ENCODE measurements at regions not wholly inside any gene's neighbourhood (a gene's known extent, or its start where the extent isn't known, plus 50 kb on each side); places are given as distances from the start of the nearest gene placed in this dataset.
"Not testable (repeated sequence)": the region's sequence is repeated elsewhere in the genome, so short reads cannot be mapped to it uniquely, and the experiment has no call there.

DNA sequence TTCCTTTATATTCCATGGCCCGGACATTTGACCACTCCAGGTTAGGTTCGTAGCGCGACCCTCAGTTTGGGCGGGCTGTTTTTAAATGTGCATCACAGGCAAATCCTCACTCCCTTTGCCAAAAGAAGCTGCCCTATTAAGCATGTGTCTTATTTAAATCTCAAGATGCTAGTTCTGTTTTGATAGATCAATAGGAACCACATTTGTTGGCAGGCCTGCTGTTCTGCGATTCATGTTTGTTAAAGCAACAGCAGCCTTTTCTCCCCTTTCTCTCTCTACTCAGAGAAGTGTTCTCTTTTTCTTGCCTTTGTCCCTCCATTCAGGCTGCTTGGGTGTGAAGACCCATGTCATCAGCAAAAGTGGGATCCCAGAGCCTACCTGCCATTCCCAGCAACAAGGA lies 212.0 kb upstream of the SSTR4 start:
- no peak for DNase-seq

DNA sequence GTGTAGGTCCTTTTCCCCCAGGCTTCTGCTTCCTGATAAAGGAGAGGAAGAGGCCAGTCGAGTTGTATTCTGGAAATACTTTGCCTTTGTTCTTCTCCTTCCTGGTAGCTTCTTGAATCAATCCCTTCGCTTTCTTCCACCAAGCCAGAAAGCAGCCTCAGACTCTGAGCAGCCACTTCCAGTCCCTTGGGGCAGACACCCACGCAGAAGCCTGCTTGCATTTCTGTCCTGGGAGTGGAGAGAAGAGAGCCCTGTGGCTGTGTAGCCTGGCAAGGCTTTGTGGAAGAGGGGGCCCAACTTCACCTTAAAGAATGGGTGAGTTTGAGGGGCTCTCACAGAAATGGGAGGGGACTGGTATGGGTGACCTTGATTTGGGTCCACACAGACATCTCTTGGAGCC lies 211.0 kb upstream of the SSTR4 start:
- no peak for DNase-seq

DNA sequence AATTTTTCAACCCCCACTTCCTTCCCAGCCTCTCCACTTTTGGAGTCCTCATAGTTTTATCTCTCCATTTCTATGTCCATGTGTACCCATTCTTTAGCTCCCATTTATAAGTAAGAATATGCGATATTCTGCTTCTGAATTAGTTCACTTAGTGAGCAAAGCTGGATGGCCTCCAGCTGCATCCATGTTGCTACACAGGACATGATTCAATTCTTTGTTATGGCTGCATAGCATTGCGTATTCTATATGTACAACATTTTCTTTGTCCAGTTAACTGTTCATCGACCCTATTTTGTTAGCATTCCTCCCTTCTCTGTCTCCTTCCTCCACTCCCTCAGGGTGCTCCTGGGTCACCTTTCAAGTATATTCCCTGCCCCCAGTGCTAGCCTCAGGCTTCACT lies 210.0 kb upstream of the SSTR4 start:
- DNase-seq, result no peak

DNA sequence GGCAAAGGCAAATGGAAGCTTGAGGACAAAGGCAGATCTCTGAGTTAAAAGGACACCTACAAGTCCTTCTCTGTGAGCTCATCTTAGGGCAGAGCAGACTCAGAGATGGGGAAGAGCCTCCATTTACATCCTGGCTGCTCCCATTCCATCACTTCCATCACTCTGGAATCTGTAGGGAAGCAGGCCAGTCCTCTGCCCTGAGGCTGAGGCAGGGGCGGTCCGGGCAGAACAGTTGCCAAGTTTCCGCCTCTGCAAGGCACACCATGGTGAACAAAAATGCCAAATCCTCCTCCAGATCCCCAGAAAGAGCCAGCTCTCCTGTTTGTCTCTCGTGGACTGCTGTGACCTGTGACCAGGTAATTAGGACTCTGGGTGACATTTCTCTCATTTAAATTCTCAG lies 209.6 kb upstream of the SSTR4 start:
- DNase-seq, result no peak

DNA sequence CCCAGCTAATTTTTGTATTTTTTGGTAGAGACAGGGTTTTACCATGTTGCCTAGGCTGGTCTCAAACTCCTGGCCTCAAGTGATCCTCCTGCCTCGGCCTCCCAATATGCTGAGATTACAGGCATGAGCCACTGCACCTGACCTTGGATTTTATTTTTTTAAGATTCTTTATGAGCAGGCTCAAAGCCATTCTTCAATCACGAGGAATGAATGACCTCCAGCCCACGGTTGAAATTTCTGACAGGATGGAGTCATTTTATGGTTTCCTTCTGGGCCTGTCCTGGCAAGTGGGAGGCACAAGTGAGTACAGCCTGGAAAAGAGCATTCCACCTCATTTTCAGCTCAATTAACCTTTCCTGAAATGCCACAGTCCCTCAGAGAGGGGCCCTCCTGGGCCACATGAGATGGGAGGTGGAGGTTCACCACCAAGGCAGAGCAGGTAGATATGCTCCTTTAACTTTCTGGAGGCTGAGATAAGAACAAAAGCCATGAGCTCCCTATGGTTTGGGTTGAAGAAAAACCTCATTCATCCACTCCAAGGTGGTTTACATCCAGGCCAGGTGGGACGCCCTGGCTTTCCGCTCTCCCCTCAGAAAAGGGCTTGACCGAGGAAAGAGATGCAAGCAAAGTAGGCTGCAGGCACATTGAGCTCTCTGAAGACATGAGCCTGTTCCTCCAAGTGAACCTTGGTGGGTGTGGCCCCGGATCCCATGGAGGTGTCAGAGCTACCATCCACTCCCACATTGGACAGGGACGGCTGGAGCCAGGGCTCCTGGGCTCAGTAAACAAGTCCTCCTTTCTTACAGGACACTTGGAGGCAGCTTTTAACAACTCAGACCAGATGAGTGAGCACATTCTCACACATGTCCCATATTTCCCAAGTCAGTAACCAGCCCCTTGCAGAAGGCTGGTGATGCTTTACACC lies 208.5 kb upstream of the SSTR4 start:
- DNase-seq, result no peak

DNA sequence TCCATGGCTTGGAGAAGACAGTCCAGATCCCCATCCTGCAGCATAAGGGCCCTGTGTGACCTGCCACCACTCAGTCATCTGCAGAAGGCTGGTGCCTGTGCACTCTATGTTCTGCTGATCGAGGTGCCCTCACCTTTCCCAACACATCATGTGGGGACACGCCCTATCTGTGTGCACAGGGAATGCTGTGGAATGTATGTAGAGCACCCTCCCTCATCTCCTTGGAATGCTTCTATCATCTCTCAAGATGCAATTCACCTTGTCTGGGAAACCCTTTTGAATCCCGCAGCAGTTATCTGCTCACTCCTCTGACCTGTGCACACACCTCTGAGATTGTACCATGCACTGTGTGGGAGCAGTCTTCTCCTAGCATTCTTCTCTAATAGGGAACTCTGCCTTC lies 207.2 kb upstream of the SSTR4 start:
- DNase-seq, result no peak

DNA sequence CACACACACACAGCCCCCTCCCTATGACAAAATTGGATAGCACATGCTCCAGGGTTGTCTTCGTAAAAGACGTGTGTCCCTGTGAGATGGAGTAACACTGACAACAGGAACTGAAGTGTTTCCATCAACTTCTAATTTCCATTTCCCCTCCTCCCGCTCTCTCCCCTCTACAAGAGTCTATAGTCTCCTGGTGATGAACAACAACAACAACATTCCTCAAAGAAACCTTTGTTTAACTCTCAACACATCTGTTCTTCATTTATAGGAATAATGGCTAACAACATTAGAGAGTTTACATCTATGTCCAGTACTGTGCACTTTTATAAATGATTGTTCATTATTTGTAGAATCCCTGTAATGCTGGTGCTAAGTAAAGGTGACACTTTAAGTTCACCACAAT lies 205.8 kb upstream of the SSTR4 start:
- no peak for DNase-seq

DNA sequence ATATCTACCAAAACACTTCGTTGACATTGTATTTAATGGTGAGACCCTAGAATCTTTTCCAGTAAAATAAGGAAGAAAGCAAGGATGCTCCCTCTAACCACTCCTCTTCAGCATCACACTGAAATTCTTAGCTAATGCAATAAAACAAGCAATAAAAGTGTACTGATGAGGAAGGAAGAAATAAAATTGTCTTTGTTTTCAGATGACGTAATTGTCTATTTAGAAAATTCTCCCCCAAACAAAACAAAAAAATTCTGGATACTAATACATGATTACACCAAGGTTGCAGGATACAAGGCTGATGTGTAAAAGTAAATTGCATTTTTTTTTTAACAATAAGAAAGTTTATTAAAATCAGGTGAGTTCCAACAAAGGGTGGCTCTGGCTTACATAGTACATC lies 205.0 kb upstream of the SSTR4 start:
- DNase-seq, result no peak

DNA sequence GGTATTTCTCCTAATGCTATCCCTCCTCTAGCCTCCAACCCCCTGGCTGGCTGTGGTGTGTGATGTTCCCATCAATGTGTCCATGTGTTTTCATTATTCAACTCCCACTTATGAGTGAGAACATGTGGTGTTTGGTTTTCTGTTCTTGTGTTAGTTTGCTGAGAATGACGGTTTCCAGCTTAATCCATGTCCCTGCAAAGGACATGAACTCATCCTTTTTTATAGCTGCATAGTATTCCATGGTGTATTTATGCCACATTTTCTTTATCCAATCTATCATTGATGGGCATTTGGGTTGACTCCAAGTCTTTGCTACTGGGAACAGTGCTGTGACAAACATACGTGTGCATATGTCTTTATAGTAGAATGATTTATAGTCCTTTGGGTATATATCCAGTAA lies 204.4 kb upstream of the SSTR4 start:
- DNase-seq, result not testable (repeated sequence)

DNA sequence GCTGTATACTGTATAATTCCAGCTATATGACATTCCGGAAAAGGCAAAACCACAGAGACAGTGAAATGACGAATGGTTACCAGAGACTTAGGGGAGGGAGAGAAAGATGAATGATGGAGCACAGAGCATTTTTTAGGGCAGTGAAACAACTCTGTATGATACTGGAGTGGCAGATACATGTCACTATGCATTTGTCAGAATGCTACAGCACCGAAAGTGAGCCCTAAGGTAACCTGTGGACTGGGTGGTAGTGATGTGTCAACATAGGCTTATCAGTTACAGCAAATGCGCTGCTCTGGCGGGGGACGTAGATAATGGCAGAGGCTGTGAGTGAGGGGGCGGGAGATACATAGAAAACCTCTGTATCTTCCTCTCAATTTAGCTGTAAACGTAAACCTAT lies 201.3 kb upstream of the SSTR4 start:
- no peak for DNase-seq

DNA sequence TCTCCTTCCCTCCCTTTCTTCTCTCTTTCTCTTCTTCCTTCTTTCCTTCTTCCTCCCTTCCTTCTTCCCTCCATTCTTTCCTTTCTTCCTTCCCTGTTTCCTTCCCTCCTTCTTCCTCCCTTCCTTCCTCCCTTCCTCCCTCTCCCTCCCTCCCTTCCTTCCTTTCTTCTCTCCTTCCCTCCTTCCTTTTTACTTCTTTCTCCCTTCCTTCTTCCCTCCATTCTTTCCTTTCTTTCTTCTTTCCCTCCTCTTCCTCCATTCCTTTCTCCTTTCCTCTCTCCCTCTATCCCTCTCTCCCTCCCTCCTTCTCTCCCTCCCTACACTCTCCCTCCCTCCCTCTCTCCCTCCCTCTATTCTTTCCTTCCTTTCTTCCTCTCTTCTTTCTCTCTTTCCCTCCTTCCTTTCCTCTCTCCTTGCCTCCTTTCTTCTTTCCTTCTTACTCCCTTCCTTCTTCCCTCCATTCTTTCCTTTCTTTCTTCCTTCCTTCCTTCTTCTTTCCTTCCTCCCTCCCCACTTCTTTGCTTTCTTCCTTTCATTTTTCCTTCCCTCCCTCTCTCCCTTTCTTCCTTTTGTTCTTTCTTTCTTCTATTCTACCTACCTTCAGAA lies 200.4 kb upstream of the SSTR4 start:
- DNase-seq, result no peak

DNA sequence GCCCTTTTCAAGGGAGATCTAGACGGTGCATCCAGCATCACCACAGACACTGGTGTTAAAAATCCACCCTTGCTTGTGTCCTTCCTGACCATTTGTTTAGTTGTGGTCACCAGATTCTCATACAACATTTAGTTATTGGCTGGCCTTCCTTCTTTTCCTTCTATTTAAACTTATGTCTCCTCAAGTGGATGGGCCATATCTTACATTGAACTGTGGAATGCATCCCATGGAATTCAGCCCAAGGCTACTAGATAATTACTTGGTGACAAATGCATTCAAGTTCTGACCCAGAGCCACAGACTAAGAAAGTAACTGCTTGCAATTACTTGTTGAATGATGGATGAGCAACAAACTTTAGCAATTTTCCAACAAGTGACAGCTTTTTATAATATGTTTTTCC lies 198.9 kb upstream of the SSTR4 start:
- DNase-seq, result no peak

DNA sequence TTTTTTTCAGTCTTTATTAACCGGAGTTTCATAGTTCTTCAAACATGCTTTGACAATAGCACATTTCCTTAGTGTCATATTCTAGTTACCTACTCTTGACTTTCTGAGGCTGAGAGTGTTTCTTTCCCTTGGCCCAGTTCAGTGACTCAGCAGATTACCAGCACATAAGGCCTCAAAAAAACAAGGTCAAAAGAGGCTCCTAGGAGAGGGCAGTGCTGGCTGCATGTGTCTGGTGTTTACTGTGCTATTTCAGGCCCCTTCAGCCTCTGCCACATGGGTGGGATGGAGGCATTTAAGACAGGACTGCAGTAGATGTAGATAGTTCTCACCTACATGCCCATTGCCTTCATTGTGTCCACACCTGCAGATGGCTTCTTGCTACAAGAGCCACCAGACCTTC lies 198.2 kb upstream of the SSTR4 start:
- no peak for DNase-seq

DNA sequence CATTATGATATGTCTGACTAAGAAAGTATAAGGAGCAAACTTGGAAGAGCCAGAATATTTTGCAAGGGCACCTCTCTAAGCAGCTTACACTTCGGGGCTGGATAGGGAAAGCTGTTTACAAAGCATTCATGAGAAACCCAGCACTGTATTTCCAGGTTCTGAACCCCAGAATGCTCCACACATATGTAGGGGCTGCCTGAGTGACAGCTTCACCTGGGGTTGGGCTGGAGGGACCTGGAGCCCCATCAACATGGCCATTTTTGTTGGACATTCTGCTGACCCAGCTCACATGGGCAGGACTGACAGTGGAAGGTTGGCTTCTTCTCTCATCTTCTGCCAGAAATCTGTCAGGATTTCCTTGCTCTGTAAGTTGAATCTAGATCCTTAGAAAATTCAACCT lies 197.1 kb upstream of the SSTR4 start:
- DNase-seq, result no peak

DNA sequence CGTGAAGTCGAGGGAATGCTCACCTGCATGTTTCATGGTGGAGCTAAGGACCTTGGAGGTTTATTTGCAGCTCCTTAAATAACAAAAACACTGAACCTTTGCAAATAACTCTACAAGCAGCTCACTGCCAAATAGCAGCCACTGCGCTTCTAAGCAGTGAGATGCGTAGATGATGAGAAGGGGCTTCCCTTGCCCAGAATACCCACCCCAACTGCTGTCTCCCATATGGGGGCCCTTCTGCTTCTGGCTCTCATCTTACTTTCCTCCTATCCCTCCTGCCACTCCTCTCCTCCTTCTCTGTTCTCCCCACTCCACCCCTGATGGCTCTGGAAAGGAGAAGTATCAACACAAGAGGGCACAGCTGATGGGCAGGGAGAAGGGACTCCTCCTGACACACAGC lies 193.3 kb upstream of the SSTR4 start:
- DNase-seq, result no peak

DNA sequence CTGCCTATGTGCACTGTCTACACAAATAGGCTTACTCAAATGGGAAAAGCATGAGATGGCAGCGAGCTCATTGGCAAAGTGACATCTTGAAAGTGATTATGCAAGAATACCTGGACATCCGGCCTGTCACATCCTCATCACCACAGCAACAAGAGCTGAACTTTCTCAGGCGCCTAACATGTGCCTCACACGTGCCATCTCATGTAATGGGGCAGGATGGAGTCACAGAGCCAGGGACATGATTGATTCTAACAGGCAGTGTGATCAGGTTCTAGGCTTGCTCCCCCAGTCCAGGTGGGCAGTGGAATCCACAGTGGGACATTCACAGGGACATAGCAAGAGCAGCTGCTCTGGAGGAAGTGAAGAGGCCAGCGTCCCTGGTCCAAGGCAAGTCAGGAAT lies 192.3 kb upstream of the SSTR4 start:
- DNase-seq, result no peak

DNA sequence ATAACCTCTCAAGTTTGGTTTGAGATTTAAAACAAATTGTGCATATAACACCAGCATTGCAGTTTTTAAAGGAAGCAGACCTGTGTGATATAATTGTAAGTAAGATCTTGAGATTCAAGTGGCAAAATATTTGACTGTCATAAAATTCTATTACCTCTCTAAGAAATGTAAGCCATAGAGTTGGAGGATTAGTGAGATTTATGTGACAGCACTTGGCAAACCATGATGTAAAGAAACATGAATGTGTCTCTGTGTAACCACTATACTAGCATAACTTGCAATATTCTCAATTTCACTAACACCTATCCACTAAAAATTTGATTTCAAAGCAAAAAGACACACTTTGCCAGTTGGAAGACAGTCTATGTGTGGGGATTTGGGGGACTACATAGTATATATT lies 190.2 kb upstream of the SSTR4 start:
- DNase-seq, result no peak

DNA sequence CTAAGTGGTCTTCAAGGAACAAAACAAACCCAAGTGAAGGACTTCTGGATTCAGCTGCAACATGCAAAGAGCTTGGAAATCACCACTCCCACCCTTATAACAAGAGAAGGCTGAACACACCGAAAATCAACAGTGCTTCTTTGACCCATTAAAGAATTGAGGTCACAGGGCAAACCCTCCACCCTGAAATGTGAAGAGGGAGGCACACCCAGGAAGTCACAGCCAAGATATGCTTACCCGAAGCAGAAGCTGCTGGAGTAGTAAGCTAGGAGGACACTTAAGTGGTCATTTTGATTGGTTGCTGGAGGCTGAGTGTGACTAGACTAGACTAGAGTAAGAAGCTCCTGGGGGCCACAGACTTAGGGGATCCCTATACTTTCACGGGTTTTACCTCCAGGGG lies 188.2 kb upstream of the SSTR4 start:
- DNase-seq, result no peak

DNA sequence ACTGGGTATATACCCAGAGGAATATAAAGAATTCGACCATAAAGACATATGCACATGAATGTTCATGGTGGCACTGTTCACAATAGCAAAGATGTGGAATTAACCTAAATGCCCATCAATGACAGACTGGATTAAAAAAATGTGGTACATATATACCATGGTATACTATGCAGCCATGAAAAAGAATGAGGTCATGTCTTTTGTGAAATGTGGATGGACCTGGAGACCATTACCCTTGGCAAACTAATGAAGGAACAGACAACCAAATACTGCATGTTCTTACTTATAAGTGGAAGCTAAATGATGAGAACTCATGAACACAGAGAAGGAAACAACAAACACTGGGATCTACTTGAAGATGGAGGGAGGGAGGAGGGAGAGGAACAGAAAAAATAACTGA lies 186.7 kb upstream of the SSTR4 start:
- DNase-seq, result no peak

DNA sequence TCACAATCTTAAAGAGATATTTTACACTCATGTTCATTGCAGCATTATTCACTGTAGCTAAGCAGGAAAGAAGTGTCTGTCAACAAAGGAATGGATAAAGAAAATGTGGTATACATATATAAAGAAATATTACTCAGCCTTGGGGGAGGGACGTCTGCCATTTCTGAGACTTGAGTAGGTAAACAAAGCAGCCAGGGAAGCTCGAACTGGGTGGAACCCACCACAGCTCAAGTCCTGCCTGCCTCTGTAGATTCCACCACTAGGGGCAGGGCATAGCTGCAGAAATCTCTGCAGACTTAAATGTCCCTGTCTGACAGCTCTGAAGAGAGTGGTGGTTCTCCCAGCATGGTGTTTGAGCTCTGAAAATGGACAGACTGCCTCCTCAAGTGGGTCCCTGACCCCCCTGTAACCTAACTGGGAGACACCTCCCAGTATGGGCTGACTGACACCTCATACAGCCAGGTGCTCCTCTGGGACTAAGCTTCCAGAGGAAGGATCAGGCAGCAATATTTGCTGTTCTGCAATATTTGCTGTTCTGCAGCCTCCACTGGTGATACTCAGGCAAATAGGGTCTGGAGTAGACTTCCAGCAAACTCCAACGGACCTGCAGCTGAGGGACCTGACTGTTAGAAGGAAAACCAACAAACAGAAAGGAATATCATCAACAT lies 183.3 kb upstream of the SSTR4 start:
- DNase-seq, result not testable (repeated sequence)

DNA sequence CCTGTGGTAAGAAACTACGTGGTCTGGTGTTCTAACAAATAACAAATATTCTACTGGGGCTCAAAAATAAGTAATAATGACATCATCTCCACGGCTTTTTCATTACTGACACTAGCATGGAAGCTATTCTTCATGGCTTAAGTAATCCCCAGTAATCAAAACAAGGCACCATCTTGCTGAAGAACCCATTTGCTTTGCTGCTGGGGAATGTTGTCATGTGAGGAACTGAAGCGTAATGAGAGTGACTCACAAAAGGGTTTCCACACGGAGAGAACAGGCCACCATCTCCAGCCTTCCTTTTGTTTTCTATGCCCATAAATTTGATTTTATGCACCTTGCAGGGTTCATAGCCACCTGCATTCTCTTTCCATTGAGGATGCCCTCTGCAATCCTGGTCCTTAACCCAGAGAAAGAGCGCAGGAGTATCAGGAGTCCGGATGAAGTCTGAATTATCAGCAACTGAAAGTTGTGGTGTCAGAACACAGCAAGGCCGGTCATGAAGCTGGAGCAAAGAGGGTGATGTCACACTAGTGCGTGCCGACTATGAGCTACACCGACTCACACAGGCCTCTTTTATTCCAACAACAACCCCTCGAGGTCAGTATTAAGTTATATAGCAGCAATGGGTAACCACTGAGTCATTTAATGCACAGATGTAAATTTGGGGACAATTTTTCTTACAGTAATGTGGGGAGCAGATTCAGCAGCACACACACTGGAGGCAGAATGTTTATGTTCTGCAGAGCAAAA lies 173.7 kb upstream of the SSTR4 start:
- DNase-seq, result no peak

DNA sequence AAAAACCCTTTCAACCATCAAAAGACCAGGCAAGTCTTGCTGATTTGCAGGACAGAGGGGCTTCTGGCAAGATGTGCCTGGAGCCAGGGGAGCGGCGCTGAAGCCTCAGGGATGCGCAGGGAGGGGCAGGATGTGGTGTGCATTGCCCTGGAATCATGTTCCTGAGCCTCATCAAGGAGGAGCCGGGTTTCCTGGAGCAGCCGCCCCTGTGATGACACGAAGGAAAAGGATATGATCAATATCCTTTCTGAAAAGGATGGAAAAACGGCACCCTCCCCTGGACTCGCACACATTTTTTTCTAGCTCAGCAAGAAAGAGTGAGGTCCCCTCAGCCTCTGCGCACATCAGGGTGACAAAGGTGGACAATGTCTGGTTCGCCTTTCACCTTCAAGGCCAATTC lies 173.1 kb upstream of the SSTR4 start:
- no peak for DNase-seq

DNA sequence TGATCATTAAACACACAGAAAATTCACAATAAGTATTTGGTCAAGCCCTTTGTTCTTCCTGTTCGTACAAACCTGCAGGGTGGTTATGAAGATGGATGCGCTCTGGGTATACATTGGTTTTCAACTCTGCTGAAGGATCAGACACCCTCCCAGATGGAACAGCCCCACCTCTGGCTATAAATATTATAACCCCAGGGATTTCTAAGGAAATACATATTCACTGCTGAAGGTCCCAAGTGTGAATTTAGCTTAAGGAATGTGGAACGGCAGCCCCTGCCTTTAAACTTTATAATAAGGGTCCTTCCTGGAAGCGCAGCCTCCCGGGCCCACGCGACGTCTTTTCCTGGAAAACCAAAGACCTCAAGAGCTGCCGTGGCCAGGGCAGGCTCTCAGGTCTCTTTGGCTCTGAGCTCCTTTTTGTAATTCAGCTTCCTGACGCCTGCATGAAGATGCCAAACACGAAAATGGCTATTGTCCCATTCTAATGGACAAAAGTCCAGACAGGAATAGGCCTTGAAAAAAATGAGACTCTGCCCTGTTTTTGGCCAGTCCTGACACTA lies 172.4 kb upstream of the SSTR4 start:
- DNase-seq, result no peak

Data from CD4-positive, alpha-beta T cell treated with Interleukin-1 beta for 1 hour (primary cell).